HG02938 (cell line): ENCODE measurements at regions not wholly inside any gene's neighbourhood (a gene's known extent, or its start where the extent isn't known, plus 50 kb on each side); places are given as distances from the start of the nearest gene placed in this dataset.

ENCODE experiments used
- ATAC-seq: cut with Tn5 transposase; IDR thresholded peaks from one replicate; pipeline ENCODE4 v1.9.1; 2021; ENCODE audit warnings: mild to moderate bottlenecking, moderate library complexity; ENCODE audit not compliant: unreplicated experiment

GRCh38 chr6:90753820-90754643 lies 167.2 kb upstream of the MAP3K7 start:
- no peak for ATAC-seq

DNA sequence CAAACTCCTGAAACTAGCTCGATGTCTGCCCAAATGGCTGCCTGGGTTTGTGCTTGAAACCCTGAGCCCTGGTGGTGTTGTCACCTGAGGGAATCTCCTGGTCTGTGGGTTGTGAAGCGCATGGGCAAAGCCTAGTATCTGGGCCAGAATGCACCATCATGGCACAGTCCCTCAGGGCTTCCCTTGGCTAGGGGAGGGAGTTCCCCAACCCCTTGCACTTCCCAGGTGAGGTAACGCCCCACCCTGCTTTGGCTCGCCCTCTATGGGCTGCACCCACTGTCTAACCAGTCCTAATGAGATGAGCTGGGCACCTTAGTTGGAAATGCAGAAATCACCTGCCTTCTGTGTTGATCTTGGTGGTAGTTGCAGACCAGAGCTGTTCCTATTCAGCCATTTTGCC lies 152.9 kb upstream of the MAP3K7 start:
- ATAC-seq, result no peak

DNA sequence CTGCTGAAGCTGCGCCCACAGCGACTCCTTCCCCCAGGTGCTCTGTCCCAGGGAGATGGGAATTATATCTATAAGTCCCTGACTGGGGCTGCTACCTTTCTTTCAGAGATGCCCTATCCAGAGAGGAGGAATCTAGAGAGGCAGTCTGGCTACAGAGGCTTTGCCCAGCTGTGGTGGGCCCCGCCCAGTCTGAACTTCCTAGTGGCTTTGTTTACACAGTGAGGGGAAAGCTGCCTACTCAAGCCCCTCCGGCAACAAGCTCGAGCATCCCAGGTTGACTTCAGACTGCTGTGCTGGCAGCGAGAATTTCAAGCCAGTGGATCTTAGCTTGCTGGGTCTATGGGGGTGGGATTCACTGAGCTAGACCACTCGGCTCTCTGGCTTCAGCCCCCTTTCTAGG lies 152.5 kb upstream of the MAP3K7 start:
- ATAC-seq, result no peak

- peak; percentile 82 for ATAC-seq
Observed at GRCh38 chr6:90730151-90730673, 143.3 kb upstream of the MAP3K7 start.

GRCh38 chr6:90729057-90729456 lies 142.2 kb upstream of the MAP3K7 start:
- ATAC-seq, result no peak

DNA sequence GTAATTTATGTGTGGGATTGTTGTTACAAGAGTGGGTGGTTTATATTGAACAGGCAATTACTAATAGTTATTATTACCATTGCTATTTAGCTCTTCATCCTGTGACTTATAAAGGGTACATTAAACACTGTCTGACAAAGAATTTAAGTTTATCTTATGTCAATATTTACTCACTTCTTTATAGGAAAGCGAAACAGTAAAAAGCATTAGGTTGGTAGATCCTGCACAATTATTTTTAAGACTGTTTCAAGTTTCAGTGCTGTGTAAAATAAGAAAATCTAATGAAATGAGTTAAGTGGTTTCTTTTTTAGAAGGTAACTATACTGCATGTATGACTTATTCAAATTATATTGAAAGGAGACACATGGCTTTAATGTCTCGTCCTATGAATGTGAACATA lies 135.8 kb upstream of the MAP3K7 start:
- ATAC-seq, result no peak

DNA sequence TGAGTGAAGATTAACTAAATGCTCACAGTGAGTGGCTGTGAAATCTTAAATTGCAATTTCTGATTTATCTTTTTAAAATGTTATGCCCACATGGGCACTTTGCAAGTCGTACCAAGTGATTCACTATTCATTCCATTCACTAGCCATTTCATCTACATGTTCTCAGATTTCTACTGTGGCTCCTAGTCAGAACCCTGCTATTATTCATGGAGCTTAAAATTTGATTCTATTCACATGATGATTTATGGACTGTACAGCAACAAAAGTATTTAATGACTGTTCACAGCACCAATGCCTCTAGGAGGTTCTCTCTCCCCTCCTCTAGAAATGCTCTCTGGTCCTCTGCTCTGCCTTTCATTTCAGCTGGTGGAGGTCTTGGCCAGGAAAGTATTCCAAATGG lies 133.5 kb upstream of the MAP3K7 start:
- ATAC-seq, result no peak

- ATAC-seq, result no peak
Observed at GRCh38 chr6:90719321-90720195, 132.7 kb upstream of the MAP3K7 start.

DNA sequence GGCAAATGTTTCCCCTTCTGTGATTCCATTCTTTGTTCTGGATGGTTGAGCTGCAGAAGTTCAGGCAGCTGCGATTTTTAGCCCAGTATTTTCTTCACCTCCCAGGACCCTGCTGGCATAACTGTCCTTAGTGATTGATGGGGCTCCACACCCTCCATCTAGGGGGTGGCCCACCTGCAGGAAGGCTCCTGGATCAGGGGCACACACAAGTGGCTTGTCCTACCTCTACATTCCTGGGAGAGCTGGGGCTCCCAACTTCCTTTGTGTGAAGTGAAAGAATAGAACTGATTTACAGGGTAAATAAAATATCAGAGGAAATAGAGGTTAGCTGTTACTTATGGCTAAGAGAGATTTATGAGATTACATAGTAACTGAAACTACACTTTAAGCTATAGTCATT lies 129.5 kb upstream of the MAP3K7 start:
- no peak for ATAC-seq

DNA sequence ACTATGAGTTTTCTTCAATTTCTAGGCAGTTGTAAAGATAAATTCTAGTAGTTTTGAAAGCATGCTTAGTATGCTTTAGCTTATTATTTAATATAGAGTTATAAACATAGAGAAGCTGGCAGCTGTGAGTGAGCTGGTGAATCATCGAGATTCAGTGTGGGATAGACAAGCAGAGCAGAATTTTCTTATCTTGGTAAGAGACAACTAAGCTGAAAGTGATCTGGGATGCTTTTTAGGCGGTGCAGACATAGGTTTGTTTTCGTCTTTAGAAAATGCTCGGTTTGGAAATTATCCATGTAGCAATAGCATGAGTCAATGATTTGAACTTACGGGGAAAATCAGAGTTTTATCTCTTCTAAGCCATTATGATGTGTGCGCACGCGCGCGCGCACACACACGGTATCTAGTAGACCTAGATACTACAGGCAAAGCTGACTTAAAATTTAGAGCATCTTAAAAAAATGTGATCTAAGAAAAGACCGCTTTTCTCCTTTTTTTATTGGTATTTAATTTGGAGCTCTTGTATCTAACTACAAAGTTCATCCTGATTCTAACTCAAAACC lies 128.3 kb upstream of the MAP3K7 start:
- no peak for ATAC-seq

DNA sequence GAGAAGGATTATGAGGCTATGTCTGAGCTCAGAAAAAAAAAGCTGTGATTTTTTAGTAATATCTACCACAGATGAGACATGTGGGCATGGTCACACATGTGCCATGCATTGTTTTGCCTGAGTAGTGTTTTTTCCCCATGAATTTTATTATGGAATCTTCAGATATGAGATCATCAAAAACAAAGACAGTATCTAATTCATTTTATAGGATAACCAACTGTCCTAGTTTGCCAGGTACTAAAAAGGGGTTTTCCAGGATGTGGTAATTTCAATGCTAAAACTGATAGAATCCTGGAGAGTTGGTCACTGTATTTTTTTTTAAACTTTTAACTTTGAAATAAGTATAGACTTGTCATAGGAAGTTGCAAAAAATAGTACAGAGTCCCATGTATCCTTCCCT lies 127.4 kb upstream of the MAP3K7 start:
- no peak for ATAC-seq

DNA sequence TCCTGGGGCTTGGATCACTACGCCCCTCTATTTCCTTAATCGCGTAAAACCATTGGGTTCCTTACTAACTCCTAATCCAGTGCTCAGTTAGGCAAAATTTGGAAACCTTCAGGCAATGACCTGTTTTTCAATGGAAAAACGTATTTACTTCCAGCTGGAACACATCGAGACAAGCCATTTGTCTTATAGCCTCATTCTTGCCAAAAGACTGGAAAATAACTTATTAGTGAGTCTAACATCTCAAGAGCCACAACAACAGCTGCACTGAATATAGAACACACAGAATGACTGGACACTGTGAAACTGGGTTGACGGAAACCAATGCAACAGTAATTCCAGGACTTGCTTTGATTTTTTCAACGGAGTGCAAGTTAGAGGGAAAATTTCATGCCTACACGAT lies 125.2 kb upstream of the MAP3K7 start:
- no peak for ATAC-seq

DNA sequence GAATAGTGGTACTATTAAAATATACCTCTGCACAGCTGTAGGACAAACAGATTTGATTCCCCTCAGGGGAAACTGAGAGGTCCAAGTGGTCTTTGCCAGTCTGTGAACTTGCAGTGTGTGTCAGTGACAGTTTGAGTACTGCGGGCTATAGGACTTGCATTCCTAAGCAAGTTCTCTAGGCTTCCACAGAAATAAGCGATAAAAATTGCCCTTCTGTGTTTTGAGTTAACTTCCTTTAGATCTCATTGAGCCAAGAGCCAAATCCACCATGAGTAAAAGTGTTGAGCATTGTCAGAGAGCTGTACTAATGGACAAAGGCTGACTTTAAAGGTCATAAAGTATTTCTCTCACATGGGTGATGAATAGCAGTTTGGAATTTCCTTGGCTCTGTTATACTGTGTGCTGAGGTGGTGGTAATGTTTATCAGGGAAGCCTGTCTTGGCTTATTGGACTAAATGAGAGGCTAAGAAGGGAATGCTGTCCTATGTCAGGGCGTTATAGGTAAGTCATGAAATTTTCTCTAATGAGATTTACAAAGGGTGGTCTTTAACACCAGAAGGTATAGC lies 122.6 kb upstream of the MAP3K7 start:
- no peak for ATAC-seq

DNA sequence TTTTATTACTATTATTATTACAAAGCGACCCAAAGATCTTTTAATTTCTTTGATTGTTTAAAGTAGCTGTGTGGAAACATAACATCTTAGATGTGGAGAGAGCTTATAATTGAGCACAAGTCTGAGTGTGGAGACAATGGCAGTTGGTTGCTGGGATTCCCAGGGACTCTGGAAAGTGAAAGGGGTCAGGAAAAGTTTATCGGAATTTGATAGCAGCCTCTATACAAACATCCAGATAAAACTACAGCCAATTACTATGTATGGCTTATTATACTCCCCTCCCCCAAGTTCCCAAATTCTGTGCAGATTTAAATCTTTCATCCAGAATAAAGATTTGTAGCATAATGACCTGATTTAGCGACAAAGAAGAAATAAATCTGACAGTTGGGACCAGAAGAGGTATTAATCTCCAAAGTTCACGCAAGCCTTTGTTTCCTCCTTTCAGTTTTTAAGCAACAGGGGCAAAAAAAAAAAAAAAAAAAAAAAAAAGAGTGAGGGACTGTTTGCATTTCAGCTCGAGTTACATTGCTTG lies 121.4 kb upstream of the MAP3K7 start:
- ATAC-seq, result no peak

- ATAC-seq, result no peak
Observed at GRCh38 chr6:90707246-90707645, 120.4 kb upstream of the MAP3K7 start.

DNA sequence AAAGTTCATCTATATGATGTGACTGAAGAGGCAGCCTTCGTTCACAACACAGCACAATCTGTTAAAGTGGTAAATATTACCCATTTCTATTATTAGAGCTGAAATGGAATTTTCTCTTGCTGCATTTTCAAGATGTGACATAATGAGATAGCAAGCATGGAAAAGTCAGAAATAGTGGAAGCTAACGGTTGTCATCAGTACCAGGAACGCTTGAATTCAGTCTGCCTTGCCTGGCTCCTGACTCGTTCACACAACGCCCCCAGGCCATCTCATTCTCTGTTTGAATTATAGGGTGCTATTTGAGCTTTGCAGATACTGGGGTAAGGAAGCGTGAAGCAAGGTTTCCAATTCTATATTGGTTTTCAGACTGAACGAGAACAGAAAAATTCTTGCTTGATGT lies 116.5 kb upstream of the MAP3K7 start:
- no peak for ATAC-seq

DNA sequence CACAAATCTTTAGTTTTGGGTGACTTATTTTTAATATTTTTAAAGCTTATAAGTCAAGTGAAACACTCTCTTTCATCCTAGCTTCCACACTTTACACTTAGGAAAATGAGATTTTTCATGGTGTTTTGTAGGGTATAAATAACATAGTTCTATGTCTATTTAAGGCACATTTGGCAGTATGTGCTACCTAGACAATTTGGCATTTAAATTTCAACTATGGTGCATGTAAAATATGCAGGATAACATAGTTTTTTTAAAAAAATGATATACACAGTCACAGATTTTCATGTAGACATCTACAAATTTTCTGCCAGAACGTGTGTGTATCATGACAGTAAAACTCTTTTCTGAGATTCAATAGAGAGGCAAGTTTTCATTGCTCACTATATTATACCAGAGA lies 115.1 kb upstream of the MAP3K7 start:
- ATAC-seq, result no peak

- peak; percentile 74 for ATAC-seq
Observed at GRCh38 chr6:90701146-90701781, 114.4 kb upstream of the MAP3K7 start.

- no peak for ATAC-seq
Observed at GRCh38 chr6:90695316-90695715, 108.4 kb upstream of the MAP3K7 start.

DNA sequence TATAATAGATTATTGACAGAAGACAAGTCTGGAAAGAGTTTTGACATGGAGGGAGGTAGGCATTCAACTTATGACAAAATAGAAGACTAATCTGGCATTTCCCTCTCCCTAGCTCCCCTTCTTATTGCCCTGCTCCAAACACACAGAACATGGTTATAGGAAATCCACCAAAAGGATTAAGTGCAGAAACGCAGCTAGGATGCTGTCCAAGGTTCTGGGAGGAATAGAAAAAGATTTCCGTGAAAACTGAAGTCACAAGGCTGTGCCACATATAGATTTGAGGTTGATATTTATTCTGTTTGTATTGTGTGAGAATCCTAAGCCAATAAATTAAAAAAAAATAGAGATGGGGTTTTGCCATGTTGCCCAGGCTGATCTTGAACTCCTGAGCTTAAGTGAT lies 107.9 kb upstream of the MAP3K7 start:
- ATAC-seq, result no peak

- ATAC-seq, result no peak
Observed at GRCh38 chr6:90691823-90692222, 105.0 kb upstream of the MAP3K7 start.
